Frontal cortex (tissue), 3 donors: ENCODE measurements at regions not wholly inside any gene's neighbourhood (a gene's known extent, or its start where the extent isn't known, plus 50 kb on each side); places are given as distances from the start of the nearest gene placed in this dataset.
"Not testable (repeated sequence)": the region's sequence is repeated elsewhere in the genome, so short reads cannot be mapped to it uniquely, and the experiment has no call there.

Experiments
- DNase-seq, 2 donors: peaks; one replicate each; pipeline ENCODE4 v3.0.0; 2012; ENCODE audit warnings: low spot score in 2 of 2
- FAIRE-seq: peaks from 2 replicates; lab custom pipeline; 2012; peaks lifted over from hg19 to GRCh38; lab: Jason Lieb, UNC
- donor health status: control.
- donor health status: control.
- donor health status: control.

DNA sequence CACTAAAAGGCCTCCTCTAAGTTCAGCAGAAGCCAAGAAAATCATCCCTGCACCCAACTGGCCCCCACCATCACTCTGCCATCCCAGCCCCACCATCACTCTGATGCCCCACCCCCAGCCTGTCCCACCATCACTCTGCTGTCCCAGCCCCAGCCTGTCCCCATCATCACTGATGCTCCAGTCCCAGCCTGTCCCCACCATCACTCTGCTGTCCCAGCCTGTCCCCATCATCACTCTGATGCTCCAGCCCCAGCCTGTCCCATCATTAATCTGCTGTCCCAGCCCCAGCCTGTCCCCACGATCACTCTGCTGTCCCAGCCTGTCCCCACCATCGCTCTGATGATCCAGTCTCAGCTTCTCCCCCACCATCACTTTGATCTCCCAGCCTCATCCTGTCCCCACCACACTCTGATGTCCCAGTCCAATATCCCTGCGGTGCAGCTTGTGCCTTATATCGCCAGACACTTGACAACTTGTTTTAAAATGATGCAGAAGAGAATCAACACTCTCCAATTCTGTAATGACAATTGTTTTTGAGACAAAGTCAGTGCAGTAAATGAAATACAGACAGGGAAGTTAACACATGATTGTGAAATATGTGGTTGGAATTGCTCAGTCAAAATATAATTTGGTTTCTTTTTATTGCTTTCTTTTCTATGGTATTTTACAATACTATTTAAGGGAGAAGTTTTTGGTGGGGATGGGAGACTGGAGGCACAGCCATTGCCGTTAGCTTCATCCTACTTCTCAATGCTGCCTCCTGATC, 100.8 kb downstream of the TNFAIP3 start:
- DNase-seq (no peak), FAIRE-seq (no peak)

- FAIRE-seq (no peak), DNase-seq (no peak)
These were observed 101.4 kb downstream of the TNFAIP3 start for GRCh38 chr6:137968455-137968804.

GRCh38 chr6:137968901-137969300, 101.8 kb downstream of the TNFAIP3 start:
- FAIRE-seq = no peak
- no peak for DNase-seq

- FAIRE-seq (no peak), DNase-seq (no peak)
These were observed 102.8 kb downstream of the TNFAIP3 start for GRCh38 chr6:137969874-137970273.

DNA sequence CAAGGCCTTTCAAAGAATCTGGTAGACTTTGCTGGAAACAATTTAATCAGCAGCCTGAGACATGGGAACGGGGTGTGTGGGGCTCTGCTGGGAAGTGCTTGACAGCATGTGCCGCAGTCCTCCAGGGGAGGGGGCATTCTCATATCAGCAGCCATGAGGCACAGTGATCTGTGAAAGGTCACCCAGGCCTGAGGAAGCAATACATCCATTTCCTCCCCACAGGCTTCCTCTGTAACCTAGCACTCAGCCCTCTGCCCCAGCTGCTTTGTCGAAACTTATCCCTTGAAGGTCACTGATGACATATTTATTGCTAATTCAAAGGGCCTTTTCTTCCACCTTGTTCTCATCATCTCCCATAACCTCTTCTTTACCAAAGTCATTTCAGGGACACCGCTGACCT, 103.3 kb downstream of the TNFAIP3 start:
- FAIRE-seq = no peak
- DNase-seq = no peak

GRCh38 chr6:137973201-137973600, 106.1 kb downstream of the TNFAIP3 start:
- DNase-seq = no peak
- no peak for FAIRE-seq

DNA sequence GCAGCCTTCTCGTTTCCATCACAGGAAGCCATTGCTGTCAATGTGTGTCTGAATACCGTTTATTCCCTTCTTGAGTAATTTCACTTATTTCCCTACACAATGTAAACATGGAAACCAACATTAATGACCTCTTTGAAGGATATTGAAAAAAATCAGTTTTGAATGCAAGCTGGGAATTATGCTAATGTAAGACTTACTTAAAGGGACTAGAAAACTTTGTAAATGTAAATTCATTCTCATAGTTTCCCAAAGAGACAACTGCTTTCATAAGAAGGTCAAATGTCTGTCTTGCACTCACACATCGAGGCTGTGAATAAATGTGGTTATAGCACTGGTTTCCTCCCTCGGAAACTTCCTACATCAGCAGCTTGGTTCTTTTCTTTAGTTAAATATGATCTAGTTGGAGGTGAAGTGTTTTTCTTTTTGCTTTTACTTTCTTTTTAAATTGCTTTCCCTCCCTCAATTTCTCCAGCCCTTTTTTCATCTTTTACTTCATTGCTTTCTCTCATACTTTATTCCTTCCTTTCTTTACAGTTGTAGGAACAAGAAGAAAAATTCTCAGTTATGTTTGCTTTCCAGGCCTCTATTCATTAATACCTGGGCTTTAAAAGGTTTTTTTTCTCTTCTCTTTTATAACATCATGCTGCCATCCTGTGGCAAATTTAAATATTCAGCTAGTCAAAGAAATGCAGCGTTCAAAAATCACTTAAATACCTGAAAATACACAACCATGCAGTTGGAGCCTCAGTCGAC, 108.3 kb downstream of the TNFAIP3 start:
- FAIRE-seq = no peak
- DNase-seq = no peak

DNA sequence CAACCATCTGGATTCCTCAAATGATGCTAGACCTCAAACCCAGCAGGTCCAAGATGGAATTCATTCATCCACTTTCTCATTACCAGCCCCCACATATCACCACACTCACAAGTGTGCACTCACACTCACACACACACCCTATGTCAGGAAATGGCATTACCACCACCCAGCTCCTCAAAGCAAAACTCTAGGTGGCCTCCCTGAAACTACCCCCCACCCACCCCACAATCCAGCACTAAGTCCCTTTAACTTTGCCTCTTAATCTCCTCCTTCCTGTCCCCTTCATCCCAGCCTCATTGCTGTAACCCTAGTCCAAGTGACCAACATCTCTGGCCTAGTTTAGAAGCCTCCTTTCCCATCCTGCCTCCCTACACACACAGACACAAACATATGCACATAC, 109.4 kb downstream of the TNFAIP3 start:
- no peak for DNase-seq
- FAIRE-seq = no peak

DNA sequence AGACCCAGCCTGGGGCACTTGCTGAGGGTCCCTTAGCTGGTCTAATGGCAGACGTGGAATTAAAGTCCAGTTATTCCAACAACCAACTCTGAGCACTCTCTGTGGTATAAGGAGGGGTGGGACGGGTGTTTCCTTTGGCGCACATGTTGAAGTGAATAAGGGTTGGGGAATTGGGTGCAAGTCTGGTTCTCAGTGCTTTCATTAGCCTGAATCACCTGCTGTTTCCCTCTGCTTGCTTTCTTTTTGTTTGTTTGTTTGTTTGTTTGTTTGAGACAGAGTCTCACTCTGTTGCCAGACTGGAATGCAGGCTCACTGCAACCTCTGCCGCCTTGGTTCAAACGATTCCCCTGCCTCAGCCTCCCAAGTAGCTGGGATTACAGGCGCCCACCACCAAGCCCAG, 110.1 kb downstream of the TNFAIP3 start:
- FAIRE-seq (no peak), DNase-seq (no peak)

GRCh38 chr6:137977814-137978213, 110.8 kb downstream of the TNFAIP3 start:
- no peak for FAIRE-seq
- DNase-seq = no peak

DNA sequence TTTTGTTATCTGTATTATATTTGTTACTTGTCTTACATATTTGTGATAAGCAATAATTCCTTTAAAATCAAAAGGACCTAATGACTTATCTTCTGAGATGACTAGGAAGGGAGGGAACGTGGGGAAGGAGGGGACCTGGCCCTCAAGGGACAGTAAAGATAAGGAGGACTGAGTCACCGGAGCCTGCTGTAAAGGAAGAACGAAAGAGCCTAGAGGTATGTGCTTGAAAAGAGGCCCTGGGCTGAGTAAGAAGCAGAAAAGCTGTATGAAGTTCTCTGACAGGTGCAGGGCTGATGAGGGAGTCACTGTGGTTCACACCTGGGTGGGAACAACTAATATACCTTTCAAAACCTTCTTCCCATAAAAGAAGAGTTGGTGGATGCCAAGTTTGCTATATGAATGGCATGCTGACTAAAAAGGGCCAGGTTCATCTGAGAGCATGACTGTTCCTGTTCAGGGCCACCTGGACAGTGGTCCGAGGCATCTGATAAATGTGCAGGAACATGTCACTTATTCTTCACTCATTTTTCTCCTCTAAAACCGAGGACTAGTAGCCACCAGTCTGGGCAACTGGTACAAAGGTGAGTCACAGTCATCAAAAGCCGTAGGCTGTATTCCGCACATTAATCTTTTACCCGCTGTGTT, 111.3 kb downstream of the TNFAIP3 start:
- DNase-seq (no peak), FAIRE-seq (no peak)

- FAIRE-seq, DNase-seq: not testable (repeated sequence)
These were observed 112.2 kb downstream of the TNFAIP3 start for GRCh38 chr6:137979263-137979662.

- FAIRE-seq = no peak
- no peak for DNase-seq
These were observed 113.7 kb downstream of the TNFAIP3 start for GRCh38 chr6:137980777-137981176.

- DNase-seq (no peak), FAIRE-seq (no peak)
These were observed 114.7 kb downstream of the TNFAIP3 start for GRCh38 chr6:137981758-137982157.

DNA sequence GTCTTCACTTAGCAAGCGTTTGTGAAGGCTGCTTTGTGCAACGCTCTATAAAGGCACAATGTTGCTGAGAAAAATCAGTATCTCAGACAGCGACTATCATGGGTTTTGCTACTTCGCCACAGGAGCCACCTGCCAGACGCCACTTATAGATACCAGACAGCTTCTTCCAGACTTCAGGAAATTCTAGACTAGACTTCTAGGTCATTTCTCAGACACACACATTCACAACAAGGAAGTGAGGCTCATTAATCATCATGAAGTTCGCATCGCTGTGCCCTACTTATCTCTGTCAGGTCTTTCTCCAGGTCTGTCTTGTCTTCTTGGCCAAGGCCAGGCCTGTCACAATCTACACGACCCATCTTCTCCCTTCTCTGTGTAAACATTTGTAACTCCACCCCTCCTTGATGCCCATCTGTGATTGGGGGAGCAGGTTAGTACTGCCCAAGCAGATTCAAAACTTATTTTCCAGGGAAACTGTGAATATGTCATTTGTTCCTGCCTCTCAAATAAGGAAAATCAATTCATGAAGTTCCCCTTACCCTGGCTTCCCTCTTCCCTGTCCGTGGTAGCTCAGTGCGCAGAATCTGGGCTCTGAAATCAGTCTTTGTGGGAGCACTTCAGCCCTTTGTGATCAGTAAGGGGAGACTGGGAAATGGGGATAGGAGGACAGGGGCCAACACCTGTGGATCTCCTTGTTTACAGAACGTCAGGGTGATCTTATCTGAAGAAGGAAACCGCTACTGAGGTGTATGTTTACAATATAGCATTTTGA, 115.5 kb downstream of the TNFAIP3 start:
- DNase-seq = no peak
- FAIRE-seq = no peak

- FAIRE-seq (no peak), DNase-seq (no peak)
These were observed 116.2 kb downstream of the TNFAIP3 start for GRCh38 chr6:137983269-137983668.

- no peak for FAIRE-seq
These were observed 117.6 kb downstream of the PERP start for GRCh38 chr6:137989664-137990063.

DNA sequence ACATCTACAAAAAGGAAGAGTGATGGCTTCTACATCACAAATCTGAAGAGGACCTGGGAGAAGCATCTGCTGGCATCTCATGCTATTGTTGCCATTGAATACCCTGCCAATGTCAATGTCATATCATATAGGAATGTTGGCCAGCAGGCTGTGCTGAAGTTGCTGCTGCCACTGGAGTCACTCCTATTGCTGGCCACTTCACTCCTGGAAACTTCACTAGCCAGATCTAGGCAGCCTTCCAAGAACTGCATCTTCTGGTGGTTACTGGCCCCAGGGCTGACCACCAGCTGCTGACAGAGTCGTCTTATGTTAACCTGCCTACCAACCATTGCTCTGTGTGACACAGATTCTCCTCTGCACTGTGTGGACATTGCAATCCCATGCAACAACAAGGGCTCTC, 111.8 kb downstream of the PERP start:
- DNase-seq (no peak), FAIRE-seq (no peak)

More at GRCh38 chr6:137989664-137990063, 117.6 kb downstream of the PERP start:
- DNase-seq = no peak

DNA sequence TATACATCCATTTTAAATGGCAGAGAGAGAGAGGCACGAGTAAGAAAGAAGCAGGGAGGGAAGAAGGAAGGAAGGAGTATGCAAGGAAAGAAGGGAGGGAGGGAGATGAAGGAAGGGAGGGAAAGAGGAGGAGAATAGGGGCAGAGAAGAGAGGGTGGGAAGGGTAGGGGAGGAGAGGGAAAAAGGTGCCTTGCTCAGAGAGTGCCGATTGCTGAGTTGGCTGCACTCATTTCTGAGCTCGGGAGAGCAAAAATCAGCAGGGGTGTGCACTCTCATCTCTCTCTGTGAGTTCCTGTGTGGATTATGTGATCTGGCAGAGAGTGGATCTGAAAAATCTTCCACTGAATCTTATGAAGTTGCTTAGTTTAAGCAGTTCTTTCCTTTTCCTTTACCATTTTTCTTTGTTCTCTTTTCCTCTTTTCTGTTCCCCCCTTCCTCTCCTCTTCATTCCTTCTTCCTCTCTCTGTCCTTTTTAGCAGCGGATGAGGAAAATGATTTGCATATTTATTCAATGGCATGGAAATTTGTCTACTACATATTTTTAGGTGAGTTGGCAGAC, 108.7 kb downstream of the PERP start:
- no peak for DNase-seq
- no peak for FAIRE-seq

GRCh38 chr6:137999815-138000214, 107.4 kb downstream of the PERP start:
- FAIRE-seq = no peak
- no peak for DNase-seq
